ENCODE measurements at regions not wholly inside any gene's neighbourhood (a gene's known extent, or its start where the extent isn't known, plus 50 kb on each side); places are given as distances from the start of the nearest gene placed in this dataset.

GRCh38 chr7:48813472-48813871 lies 110.9 kb upstream of the CDC14C start:
- Histone ChIP-seq H3K27ac (ENCODE audit: low read depth in 2 of 2, low read length in 1 of 2) (no peak overlapping the region), H3K79me2 (ENCODE audit: insufficient read depth) (no peaks in the 10 kb centered on the region), H3K9ac (no peak overlapping the region), H3K27me3 (ENCODE audit: insufficient read depth) (peaks cover 3% of the 10 kb centered on the region; the same call in 1 of the 2 replicates), H4K20me1 (ENCODE audit: insufficient read depth) (no peaks in the 10 kb centered on the region), H3K4me1 (ENCODE audit: control insufficient read depth in 1 of 2, insufficient read depth in 2 of 2, low read depth in 1 of 2, low read length in 1 of 2) (no peaks in the 10 kb centered on the region), H2AFZ (ENCODE audit: low read depth) (no peak overlapping the region), H3K36me3 (replicated peaks in 1 of 2; ENCODE audit: control insufficient read depth in 1 of 2, insufficient read depth in 2 of 2, low read length in 1 of 2) (no peaks in the 10 kb centered on the region), H3K9me3 (no peaks in the 10 kb centered on the region), H3K4me2 (no peak overlapping the region), H3K4me3 (ENCODE audit: low read depth in 2 of 2, low read length in 1 of 2) (no peak overlapping the region), H3K9me2 (no peaks in the 10 kb centered on the region), H3F3A (replicated peaks; ENCODE audit: insufficient read depth) (no peaks in the 10 kb centered on the region)
- 0% methylated on average over 4 of the region's 4 CpGs for WGBS (ENCODE audit: low lambda C conversion rate)
- no peak for TF ChIP-seq ELF1 (IDR thresholded peaks at IDR 0.05)
- no peak for TF ChIP-seq ZBTB33 (IDR thresholded peaks at IDR 0.05; ENCODE audit: borderline replicate concordance, low read depth)
- no peak for TF ChIP-seq CTCF (IDR thresholded peaks at IDR 0.05)
- ChIA-PET POLR2A (no interaction called here), CTCF (no interaction called here)
- DNase-seq: no peak

GRCh38 chr7:48822138-48822537 lies 102.2 kb upstream of the CDC14C start:
- CTCF ChIA-PET: no interaction called here
- Histone ChIP-seq H3F3A (replicated peaks; ENCODE audit: insufficient read depth) (no peaks in the 10 kb centered on the region), H3K4me1 (ENCODE audit: control insufficient read depth in 1 of 2, insufficient read depth in 2 of 2, low read depth in 1 of 2, low read length in 1 of 2) (no peaks in the 10 kb centered on the region; a peak in 1 of 4 replicates), H3K36me3 (replicated peaks in 1 of 2; ENCODE audit: control insufficient read depth in 1 of 2, insufficient read depth in 2 of 2, low read length in 1 of 2) (no peaks in the 10 kb centered on the region), H3K4me2 (no peak overlapping the region), H3K27ac (ENCODE audit: low read depth in 2 of 2, low read length in 1 of 2) (no peak overlapping the region), H3K79me2 (ENCODE audit: insufficient read depth) (no peaks in the 10 kb centered on the region), H3K27me3 (ENCODE audit: insufficient read depth) (no peaks in the 10 kb centered on the region), H3K9me2 (no peaks in the 10 kb centered on the region), H3K9me3 (no peaks in the 10 kb centered on the region), H4K20me1 (ENCODE audit: insufficient read depth) (no peaks in the 10 kb centered on the region), H2AFZ (ENCODE audit: low read depth) (no peak overlapping the region), H3K9ac (no peak overlapping the region), H3K4me3 (ENCODE audit: low read depth in 2 of 2, low read length in 1 of 2) (no peak overlapping the region)
- POLR2A ChIA-PET: no interaction called here
- 3% methylated on average over 1 of the region's 1 CpG for WGBS (ENCODE audit: low lambda C conversion rate)
- TF ChIP-seq PBX3 (IDR thresholded peaks at IDR 0.05): no peak
- TF ChIP-seq USF2 (IDR thresholded peaks at IDR 0.05; ENCODE audit: borderline replicate concordance, low read depth, low read length): no peak
- TF ChIP-seq GABPA (IDR thresholded peaks at IDR 0.05; ENCODE audit: low read depth): no peak
- TF ChIP-seq NFIC (IDR thresholded peaks at IDR 0.05; ENCODE audit: borderline replicate concordance): no peak
- TF ChIP-seq FOSL2 (IDR thresholded peaks at IDR 0.05; ENCODE audit: borderline replicate concordance, low read depth): no peak
- no peak for DNase-seq

Data from SK-N-SH (cell line).